ENCODE measurements at regions not wholly inside any gene's neighbourhood (a gene's known extent, or its start where the extent isn't known, plus 50 kb on each side); places are given as distances from the start of the nearest gene placed in this dataset.

DNA sequence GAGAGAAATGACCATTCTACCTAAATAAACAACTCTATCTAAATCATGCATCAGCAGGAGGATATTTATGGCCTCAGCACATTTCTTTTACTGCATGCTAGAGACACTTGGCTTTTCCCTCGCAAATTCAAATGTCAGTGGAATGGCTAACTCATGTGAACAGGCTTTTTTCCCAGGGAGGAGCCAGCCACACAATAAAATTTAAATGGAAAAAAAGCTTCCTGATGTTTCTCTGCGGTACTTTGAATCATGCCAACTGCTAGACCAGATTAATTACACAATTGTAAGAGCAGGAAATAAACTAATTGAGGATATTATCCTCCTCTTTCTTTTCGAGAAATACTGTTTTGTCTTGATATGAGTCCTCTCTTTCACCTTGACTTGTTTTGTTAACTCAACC, 676.3 kb downstream of the IRS1 start:
- no peak overlapping the region for H3K4me3 Mint-ChIP-seq
- no peak for DNase-seq
- H3K9me3 Mint-ChIP-seq: no peaks in the 10 kb centered on the region
- peaks cover 23% of the 10 kb centered on the region for H3K27me3 Mint-ChIP-seq
- no peaks in the 10 kb centered on the region for H3K36me3 Mint-ChIP-seq (ENCODE audit: low read depth)
- H3K27ac Mint-ChIP-seq: no peak overlapping the region
- no peaks in the 10 kb centered on the region for H3K4me1 Mint-ChIP-seq (ENCODE audit: low read depth)

DNA sequence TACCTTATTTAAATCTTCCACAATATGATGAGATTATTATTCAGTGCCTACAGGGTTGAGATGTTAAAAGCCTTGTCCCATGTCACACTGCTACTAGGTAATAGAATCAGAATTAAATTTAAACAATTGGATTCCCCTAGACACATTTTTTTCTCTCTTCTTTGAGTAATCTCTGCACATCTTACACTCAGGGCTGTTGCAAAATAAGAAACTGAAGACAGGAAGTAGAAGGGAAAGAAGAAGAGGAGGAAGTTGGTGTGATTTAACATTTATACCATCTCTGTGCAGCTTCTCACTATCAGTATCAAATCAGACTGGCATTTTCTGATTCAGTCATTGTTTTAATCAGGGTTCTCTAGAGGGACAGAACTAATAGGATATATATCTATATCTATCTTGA, 677.6 kb downstream of the IRS1 start:
- no peaks in the 10 kb centered on the region for H3K36me3 Mint-ChIP-seq (ENCODE audit: low read depth)
- no peaks in the 10 kb centered on the region for H3K4me1 Mint-ChIP-seq (ENCODE audit: low read depth)
- peaks cover 32% of the 10 kb centered on the region for H3K27me3 Mint-ChIP-seq
- DNase-seq: no peak
- no peaks in the 10 kb centered on the region for H3K9me3 Mint-ChIP-seq
- no peak overlapping the region for H3K4me3 Mint-ChIP-seq
- no peak overlapping the region for H3K27ac Mint-ChIP-seq

DNA sequence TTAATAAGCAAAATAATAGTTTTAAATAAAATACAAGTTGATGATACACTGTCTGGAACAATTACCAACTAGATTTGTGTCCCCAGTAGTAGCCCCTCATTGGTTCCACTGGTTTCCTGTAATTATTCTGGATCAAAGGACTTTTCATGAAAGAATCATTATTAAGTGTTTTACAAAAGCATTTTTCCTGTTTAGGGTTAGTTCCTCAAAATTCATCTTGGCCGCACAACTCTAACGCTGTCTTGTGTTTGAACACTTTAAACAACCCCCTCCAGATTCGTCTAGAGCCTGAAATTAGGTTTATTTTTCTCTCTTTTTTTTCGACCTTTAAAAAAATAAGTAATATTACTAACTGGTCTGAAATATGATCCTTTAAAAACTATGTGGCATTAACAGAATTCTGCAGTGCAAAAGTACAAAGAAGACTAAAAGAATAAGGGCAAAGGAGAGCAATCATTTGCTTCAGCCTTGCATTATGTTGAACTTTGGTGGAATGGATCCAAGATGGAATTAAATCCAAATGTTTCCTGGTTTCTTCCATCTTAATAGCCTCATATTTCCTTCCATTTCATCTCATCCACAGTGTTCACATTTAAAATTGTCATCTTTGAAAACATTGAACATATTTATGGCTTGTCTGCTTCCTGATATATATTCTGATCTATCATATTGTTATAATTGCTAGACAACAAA, 678.4 kb downstream of the IRS1 start:
- H3K27me3 Mint-ChIP-seq: peaks cover 35% of the 10 kb centered on the region
- H3K4me3 Mint-ChIP-seq: no peak overlapping the region
- H3K36me3 Mint-ChIP-seq (ENCODE audit: low read depth): no peaks in the 10 kb centered on the region
- no peaks in the 10 kb centered on the region for H3K9me3 Mint-ChIP-seq
- DNase-seq: no peak
- H3K4me1 Mint-ChIP-seq (ENCODE audit: low read depth): no peaks in the 10 kb centered on the region
- no peak overlapping the region for H3K27ac Mint-ChIP-seq

DNA sequence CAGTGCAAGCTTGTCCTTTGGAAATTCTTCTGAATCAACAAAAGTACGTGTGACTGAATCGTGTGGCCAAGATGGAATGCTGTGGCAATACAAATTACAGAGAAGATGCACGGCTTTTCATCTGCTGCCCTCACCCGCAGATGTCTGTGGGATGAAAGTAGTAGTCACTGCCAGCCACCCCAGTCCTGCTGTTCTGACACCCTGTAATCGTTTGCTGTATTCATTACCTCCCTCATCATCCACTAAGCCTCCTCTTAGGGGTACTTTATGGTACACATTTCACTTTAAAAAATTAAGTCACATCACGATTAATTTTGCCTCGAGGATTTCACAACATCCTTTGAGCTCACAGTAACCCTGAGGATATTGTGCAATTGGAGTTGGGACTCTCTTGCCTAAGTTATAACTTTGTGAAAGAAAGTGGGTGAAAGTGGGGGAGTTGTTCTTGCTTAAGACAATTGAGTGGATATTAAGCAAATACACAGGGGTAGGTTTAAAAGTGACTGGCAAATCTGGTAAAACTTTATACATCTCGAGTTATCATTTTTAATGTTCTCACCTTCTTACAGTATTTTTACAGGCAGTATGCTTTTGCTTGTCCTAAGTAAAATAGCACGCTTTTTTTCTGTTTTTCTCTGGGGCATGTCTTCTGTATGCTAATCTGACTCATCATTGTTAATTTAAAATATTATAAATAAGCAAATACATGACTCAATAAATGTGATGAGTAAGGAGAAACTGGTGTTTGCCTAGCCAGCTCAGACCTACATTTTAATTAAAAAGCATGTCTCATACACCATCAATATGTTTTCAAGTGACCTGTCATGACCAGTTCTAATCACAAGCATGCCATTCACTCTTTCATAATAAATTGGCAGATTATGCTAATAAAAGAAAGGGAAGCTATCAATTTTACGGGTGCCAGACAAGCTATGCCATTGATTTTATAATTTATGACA, 680.9 kb downstream of the IRS1 start:
- Mint-ChIP-seq H3K4me1 (ENCODE audit: low read depth) (peaks cover 11% of the 10 kb centered on the region), H3K27me3 (peaks cover 29% of the 10 kb centered on the region), H3K27ac (no peak overlapping the region), H3K4me3 (no peak overlapping the region), H3K9me3 (no peaks in the 10 kb centered on the region), H3K36me3 (ENCODE audit: low read depth) (no peaks in the 10 kb centered on the region)
- DNase-seq: no peak

DNA sequence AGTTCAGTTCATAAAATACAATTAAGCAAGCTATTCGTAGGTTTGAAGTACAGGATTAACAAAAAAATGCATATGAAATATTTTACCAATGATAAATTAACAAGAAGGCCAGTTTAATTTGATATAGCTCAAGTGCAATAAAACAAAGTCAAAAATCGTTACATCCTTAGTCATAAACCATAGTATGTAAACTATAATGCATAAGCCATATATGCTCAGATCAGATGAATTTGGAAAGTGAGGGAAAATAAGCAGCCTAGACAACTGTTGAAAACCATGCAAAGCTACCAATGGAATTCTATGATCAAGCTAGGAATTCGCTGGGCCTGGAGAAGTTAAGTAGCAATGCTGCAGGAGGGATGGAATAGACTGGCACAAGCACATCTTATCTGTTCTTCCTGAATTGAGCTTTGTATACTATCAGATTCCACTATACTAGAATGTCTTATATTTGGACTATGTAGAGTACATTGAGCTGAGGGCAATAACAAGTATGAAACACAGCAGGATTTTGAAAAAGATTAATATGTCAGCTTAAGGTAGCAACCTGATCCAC, 682.0 kb downstream of the IRS1 start:
- Mint-ChIP-seq H3K27me3 (peaks cover 23% of the 10 kb centered on the region), H3K27ac (no peak overlapping the region), H3K36me3 (ENCODE audit: low read depth) (no peaks in the 10 kb centered on the region), H3K4me3 (no peak overlapping the region), H3K9me3 (no peaks in the 10 kb centered on the region), H3K4me1 (ENCODE audit: low read depth) (peaks cover 11% of the 10 kb centered on the region)
- no peak for DNase-seq

DNA sequence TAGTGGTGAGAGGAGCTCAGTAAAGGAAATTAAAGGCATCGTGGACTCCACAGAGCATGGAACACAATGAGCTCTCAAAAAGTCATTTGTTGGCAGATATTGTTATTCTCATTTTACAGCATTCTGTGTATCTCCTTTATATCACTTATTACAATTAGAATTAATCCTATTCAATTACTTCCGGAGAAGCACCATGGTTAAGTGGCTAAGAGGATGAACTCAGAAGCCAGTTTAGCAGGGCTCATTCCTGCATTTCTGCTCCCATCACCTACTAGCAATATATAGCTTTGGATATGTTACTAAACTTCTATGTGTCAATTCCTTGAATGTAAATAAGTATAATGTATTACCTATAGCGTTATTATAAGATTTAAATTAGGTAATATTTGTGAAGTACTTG, 683.3 kb downstream of the IRS1 start:
- Mint-ChIP-seq H3K4me3 (no peak overlapping the region), H3K9me3 (no peaks in the 10 kb centered on the region), H3K27ac (no peak overlapping the region), H3K4me1 (ENCODE audit: low read depth) (peaks cover 11% of the 10 kb centered on the region), H3K27me3 (peaks cover 20% of the 10 kb centered on the region), H3K36me3 (ENCODE audit: low read depth) (no peaks in the 10 kb centered on the region)
- no peak for DNase-seq

DNA sequence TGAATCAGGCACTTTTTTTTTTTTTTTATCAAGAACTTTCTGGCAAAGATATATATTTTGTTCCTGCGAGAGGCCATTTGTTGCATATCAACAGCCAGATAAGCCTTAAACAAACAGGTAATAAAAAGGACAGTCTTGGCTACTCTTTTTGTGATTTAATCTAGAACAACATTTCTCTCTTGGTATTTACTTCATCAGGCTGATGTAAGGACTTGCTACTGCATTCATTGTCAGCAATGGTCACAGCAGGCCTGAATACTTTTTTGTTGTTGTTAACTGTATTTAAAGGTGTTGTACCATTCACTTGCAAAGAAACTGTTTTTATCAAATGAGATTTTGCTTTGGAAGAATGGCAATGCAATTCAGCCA, 683.8 kb downstream of the IRS1 start:
- H3K27ac Mint-ChIP-seq: no peak overlapping the region
- peaks cover 18% of the 10 kb centered on the region for H3K27me3 Mint-ChIP-seq
- H3K9me3 Mint-ChIP-seq: no peaks in the 10 kb centered on the region
- H3K4me1 Mint-ChIP-seq (ENCODE audit: low read depth): peaks cover 11% of the 10 kb centered on the region
- no peak overlapping the region for H3K4me3 Mint-ChIP-seq
- H3K36me3 Mint-ChIP-seq (ENCODE audit: low read depth): no peaks in the 10 kb centered on the region
- DNase-seq: no peak

DNA sequence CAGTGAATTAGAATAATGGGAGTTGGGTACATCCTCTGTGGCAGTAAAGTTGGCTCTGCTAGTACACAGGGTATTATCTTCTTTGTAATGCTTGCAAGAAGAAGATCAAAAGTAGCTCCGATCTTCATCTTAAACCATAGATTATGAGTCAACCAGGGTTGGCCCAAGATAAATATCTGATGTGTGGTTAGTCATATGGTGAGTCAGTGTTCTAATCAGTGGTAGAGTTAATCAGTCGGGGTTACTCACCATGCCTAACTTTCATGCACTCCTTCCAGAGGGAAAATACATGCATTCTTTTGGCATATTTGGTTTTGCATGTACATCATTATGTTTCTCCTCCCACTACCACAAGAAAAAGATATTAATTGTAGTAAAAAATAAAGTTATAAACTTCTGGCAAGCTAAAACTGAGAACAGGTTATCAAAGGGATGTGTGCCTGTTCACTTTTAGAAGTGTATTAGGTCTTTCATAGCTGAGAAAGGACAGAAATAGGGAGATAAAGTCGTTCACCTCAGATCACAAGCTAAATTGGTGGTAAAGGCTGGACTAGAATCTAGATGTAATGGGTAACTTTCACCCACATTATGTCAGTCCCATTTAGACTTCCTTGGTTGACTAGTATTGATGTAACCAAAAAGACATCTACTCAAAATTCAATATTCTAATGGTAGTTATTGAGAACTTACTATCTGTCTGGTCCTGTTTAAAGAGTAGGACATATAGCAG, 684.4 kb downstream of the IRS1 start:
- Mint-ChIP-seq H3K27me3 (peaks cover 18% of the 10 kb centered on the region), H3K4me1 (ENCODE audit: low read depth) (peaks cover 11% of the 10 kb centered on the region), H3K36me3 (ENCODE audit: low read depth) (no peaks in the 10 kb centered on the region), H3K9me3 (no peaks in the 10 kb centered on the region), H3K4me3 (no peak overlapping the region), H3K27ac (no peak overlapping the region)
- DNase-seq: no peak

DNA sequence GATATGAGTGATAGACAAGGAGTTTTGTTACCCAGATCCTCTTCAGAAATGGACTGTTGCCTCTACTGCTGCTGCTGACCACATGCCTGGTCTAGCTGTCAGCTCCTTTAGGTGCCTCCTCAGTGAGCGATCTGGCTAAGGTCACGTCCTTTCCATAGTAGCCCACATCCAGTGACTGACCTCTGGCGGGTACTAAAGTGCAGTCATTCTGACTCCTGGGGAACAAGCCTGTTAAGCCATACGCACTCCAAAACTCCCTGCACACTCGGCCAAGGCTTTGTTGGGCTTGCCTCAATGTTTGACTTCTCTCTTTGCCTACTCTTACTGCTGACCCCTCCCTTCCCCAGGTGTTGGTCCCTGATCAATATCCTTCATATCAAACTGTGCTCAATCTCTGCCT, 685.2 kb downstream of the IRS1 start:
- Mint-ChIP-seq H3K9me3 (no peaks in the 10 kb centered on the region), H3K4me1 (ENCODE audit: low read depth) (peaks cover 11% of the 10 kb centered on the region), H3K4me3 (no peak overlapping the region), H3K27me3 (peaks cover 18% of the 10 kb centered on the region), H3K36me3 (ENCODE audit: low read depth) (no peaks in the 10 kb centered on the region), H3K27ac (no peak overlapping the region)
- no peak for DNase-seq

DNA sequence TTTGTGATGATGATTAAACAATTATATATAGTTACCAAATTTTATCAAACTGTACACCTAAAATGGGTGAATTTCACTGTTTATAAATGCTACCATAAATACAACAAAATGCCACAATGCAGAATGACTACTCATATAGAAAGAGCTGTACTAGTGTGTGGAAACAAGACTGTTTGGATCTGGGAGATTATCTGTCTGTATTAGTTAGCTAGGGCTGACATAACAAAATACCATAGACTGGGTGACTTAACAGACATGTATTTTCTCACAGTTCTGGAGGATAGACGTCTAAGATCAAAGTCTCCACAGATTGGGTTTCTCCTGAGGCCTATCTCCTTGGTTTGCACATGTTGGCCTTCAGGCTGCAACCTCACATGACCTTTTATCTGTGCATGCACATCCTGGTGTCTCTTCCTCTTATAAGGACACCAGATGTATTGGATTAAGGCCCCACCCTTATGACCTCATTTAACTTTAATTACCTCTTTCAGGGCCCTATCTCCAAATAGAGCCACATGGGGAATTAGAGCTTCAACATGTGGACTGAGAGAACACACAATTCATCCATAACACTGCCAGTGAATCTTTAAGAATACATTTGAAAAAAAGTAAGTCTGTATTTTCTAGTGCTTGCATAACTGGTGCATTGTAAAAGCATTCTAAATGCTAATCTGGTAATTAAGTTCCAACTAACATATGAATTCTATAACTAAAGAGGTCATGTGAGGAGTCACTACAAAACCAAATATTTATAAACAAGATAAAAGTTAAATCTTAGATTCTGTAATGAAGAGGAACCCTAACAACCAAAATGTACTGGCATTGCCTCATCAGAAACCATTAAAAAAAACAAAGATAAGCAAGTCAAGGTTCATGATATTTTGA, 699.6 kb downstream of the NYAP2 start:
- Mint-ChIP-seq H3K4me3 (no peak overlapping the region), H3K4me1 (ENCODE audit: low read depth) (no peaks in the 10 kb centered on the region), H3K36me3 (ENCODE audit: low read depth) (no peaks in the 10 kb centered on the region), H3K27ac (no peak overlapping the region), H3K9me3 (peaks cover 3% of the 10 kb centered on the region), H3K27me3 (peaks cover 3% of the 10 kb centered on the region)
- DNase-seq: no peak

DNA sequence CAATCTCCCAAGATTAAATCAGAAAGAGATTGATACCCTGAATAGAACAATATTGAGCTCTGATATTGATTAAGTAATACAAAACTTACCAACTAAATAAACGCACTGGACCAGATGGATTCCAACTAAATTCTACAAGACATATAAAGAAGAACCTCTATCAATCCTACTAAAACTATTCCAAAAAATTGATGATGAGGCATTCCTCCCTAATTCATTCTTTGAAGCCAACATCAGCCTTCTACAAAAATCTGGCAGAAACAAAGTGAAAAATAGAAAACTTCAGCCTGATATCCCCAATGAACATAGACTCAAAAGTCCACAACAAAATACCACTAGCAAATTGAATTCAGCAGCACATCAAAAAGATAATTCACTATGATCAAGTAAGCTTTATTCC, 695.5 kb downstream of the NYAP2 start:
- Mint-ChIP-seq H3K27ac (no peak overlapping the region), H3K4me3 (no peak overlapping the region), H3K4me1 (ENCODE audit: low read depth) (no peaks in the 10 kb centered on the region), H3K27me3 (peaks cover 3% of the 10 kb centered on the region), H3K36me3 (ENCODE audit: low read depth) (no peaks in the 10 kb centered on the region), H3K9me3 (peaks cover 3% of the 10 kb centered on the region)
- DNase-seq: no peak

DNA sequence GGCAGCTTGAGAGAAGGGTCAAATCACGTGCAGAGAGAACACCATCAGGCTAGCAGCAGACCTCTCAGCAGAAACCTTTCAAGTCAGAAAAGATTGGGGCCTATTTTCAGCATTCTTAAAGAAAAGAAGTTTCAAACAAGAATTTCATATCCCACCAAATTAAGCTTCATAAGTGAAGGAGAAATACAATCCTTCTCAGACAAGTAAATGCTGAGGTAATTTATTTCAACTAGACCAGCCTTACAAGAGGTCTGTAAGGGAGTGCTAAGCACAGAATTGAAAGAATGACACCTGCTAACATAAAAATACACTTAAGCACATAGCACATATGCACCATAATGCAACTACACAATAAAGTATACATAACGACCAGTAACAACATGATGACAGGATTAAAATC, 693.9 kb downstream of the NYAP2 start:
- Mint-ChIP-seq H3K4me3 (no peak overlapping the region), H3K27ac (no peak overlapping the region), H3K36me3 (ENCODE audit: low read depth) (no peaks in the 10 kb centered on the region), H3K9me3 (peaks cover 3% of the 10 kb centered on the region), H3K4me1 (ENCODE audit: low read depth) (no peaks in the 10 kb centered on the region), H3K27me3 (peaks cover 3% of the 10 kb centered on the region)
- no peak for DNase-seq

DNA sequence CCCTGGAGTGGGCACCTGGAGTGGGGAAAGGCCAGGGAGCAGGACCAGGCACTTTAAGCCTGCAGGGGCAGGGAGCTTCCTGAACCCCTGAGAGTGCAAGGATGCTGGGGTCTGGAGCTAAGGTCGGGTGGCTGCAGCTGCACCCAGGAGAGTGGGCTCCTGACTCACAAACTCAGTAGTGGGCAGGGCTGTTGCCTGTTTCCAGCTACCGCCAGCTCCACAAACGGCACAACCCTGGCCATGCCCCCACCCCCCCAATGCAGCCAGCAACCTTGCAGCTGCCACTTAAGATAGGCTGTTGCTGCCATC, 688.8 kb downstream of the NYAP2 start:
- Mint-ChIP-seq H3K4me3 (no peak overlapping the region), H3K27me3 (no peaks in the 10 kb centered on the region), H3K4me1 (ENCODE audit: low read depth) (no peaks in the 10 kb centered on the region), H3K36me3 (ENCODE audit: low read depth) (no peaks in the 10 kb centered on the region), H3K9me3 (no peaks in the 10 kb centered on the region), H3K27ac (no peak overlapping the region)
- DNase-seq: no peak

Data from activated T-cell treated with anti-CD3 and anti-CD28 coated beads, Interleukin-2, amount 50 U/mL, for 24 hours (primary cell).